Spleen (tissue), 11 donors: ENCODE measurements at regions not wholly inside any gene's neighbourhood (a gene's known extent, or its start where the extent isn't known, plus 50 kb on each side); places are given as distances from the start of the nearest gene placed in this dataset.
"Not testable (repeated sequence)": the region's sequence is repeated elsewhere in the genome, so short reads cannot be mapped to it uniquely, and the experiment has no call there.

ENCODE experiments used
- DNase-seq: peaks from one replicate; pipeline ENCODE4 v3.0.0-alpha.2; 2020
- H3K27ac ChIP-seq, 8 donors: fragments of 200-600 bp; sonication (generic) in 7 of 8; 1 replicate in 4 of 8; 2 replicates in 4 of 8; pipeline versions ENCODE4 v1.5.0 to v1.8.0; 2016 to 2021; ENCODE audit warnings: inconsistent platforms in 4 of 8, mild to moderate bottlenecking in 4 of 8, moderate library complexity in 1 of 8
- H3K27me3 ChIP-seq, 7 donors: fragments of 200-600 bp; sonication (generic) in 6 of 7; replicated peaks in 1 of 7; 1 replicate in 4 of 7; 2 replicates in 3 of 7; pipeline versions ENCODE4 v1.5.0 to v1.8.0; 2016 to 2021; ENCODE audit warnings: inconsistent platforms in 3 of 7, mild to moderate bottlenecking in 1 of 7
- H3K36me3 ChIP-seq, 6 donors: fragments of 200-600 bp; sonication (generic) in 5 of 6; 1 replicate in 4 of 6; 2 replicates in 2 of 6; pipeline versions ENCODE4 v1.5.0 to v1.8.0; 2016 to 2021; ENCODE audit warnings: inconsistent platforms in 2 of 6
- H3K4me1 ChIP-seq, 6 donors: fragments of 200-600 bp; sonication (generic) in 5 of 6; 1 replicate in 3 of 6; 2 replicates in 3 of 6; pipeline versions ENCODE4 v1.5.0 to v1.8.0; 2016 to 2021; ENCODE audit warnings: inconsistent platforms in 3 of 6
- H3K4me3 ChIP-seq, 8 donors: fragments of 200-600 bp; sonication (generic) in 7 of 8; 1 replicate in 4 of 8; 2 replicates in 4 of 8; pipeline versions ENCODE4 v1.5.0 to v1.8.0; 2016 to 2021; ENCODE audit warnings: inconsistent platforms in 4 of 8, mild to moderate bottlenecking in 4 of 8, moderate library complexity in 2 of 8
- H3K9me3 ChIP-seq, 8 donors: fragments of 200-600 bp; sonication (generic) in 7 of 8; 1 replicate in 4 of 8; 2 replicates in 4 of 8; pipeline versions ENCODE4 v1.5.0 to v1.8.0; 2016 to 2021; ENCODE audit warnings: inconsistent platforms in 4 of 8
- POLR2A ChIP-seq, 3 donors: fragments of 450-650 bp; IDR thresholded peaks; one replicate each; pipeline ENCODE4 v1.5.1; 2017; ENCODE audit warnings: antibody characterized with exemption in 3 of 3, mild to moderate bottlenecking in 1 of 3
- POLR2AphosphoS5 ChIP-seq, 3 donors: sonication (generic); formaldehyde crosslinking; IDR thresholded peaks; one replicate each; pipeline ENCODE4 v1.5.1; 2017; ENCODE audit warnings: antibody characterized with exemption in 3 of 3
- WGBS, 5 donors: extraction: QIAGEN DNeasy Blood & Tissue Kit in 3 of 5; methylation state at CpG; one replicate each; pipeline versions ENCODE4 v1.1.5 to v1.1.7; 2013 to 2018; 5-methylcytosine and 5-hydroxymethylcytosine counted together
- intact Hi-C: fragments of 100-400 bp; cut with DNase I; formaldehyde crosslinking; loops from one replicate; pipeline ENCODE4 v1.15.0; 2023; ENCODE audit warnings: low total_unique reads
- TF ChIP-seq, protein P1 (sequence below), 11 experiments: fragments of 200-600 bp in 7 of 11; fragments of 450-650 bp in 4 of 11; sonication (generic) in 4 of 11; IDR thresholded peaks in 8 of 11; conservative IDR thresholded peaks in 3 of 11; 1 replicate in 7 of 11; 2 replicates in 4 of 11; pipeline versions ENCODE4 v1.4.0 to v1.8.0; 2016 to 2021; ENCODE audit warnings: antibody characterized with exemption in 11 of 11, inconsistent platforms in 4 of 11, mild to moderate bottlenecking in 1 of 11
- donor health status: healthy with polysubstance abuse.
- donor health status: DM: no; HTN: no; CAD: no; lungs with moderate emphysema.
- donor health status: DM: no; HTN: no; CAD: no.
- donor health status: Bipolar disorder and iron deficiency.
- donor health status: healthy.
- donor health status: DM: no; HTN: no; CAD: no.
- donor health status: DM: yes; HTN: yes; CAD: no.

DNA sequence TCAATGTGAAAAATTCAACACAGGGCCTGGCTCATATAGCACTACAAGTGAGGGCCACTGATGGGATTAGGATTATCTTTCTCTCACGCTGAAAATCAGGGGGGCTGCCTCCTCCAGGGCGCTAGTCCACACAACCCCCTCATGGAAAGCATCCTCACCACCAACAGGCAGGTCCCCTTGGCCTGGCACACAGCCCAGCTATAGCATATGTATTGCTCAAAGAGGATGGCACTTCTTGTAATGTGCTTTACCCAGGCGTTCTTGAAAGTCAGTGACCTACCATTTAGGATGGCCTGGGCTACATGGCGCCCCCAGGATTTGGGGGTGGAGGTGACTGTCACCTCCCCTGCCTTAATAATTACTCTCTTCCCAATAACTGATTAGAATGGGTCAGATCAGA lies 71.0 kb upstream of the LSM6 start:
- peak overlapping the region in 6 of 8 donors; percentile 51 to 88 (median 84) for H3K27ac ChIP-seq
- peaks cover 0 to 3% (median 0%) of the 10 kb centered on the region in 8 donors for H3K9me3 ChIP-seq
- H3K4me3 ChIP-seq = no peak overlapping the region
- no peak for DNase-seq
- H3K27me3 ChIP-seq = no peaks in the 10 kb centered on the region
- peaks cover 0 to 28% (median 0%) of the 10 kb centered on the region in 6 donors for H3K4me1 ChIP-seq
- no peaks in the 10 kb centered on the region for H3K36me3 ChIP-seq
- intact Hi-C loops = no loop called here
- WGBS, 5 donors = 65 to 88% (median 78%) methylated on average over 4 of the region's 4 CpGs
- TF ChIP-seq, protein P1, sequence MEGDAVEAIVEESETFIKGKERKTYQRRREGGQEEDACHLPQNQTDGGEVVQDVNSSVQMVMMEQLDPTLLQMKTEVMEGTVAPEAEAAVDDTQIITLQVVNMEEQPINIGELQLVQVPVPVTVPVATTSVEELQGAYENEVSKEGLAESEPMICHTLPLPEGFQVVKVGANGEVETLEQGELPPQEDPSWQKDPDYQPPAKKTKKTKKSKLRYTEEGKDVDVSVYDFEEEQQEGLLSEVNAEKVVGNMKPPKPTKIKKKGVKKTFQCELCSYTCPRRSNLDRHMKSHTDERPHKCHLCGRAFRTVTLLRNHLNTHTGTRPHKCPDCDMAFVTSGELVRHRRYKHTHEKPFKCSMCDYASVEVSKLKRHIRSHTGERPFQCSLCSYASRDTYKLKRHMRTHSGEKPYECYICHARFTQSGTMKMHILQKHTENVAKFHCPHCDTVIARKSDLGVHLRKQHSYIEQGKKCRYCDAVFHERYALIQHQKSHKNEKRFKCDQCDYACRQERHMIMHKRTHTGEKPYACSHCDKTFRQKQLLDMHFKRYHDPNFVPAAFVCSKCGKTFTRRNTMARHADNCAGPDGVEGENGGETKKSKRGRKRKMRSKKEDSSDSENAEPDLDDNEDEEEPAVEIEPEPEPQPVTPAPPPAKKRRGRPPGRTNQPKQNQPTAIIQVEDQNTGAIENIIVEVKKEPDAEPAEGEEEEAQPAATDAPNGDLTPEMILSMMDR (IDR thresholded peaks at IDR 0.05 in 8 of 11, conservative IDR thresholded peaks at IDR 0.05 in 3 of 11) = no peak
- no peak for TF ChIP-seq POLR2AphosphoS5 (IDR thresholded peaks at IDR 0.05)
- no peak for TF ChIP-seq POLR2A (IDR thresholded peaks at IDR 0.05)

DNA sequence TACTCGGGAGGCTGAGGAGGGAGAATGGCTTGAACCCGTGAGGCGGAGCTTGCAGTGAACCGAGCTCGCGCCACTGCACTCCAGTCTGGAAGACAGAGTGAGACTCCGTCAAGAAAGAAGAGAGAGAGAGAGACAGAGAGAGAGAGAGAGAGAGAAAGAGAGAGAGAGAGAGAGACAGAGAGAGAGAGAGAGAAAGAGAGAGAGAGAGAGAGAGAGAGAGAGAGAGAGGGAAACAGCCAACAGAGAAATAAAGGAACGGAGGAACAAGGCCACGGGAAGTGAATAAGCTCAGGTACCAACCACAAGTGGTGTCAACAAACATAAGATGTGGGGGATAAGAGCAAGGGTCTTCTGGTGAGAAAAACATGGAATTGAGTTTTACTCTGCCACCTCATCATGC lies 71.5 kb upstream of the LSM6 start:
- WGBS, 5 donors = 83 to 93% (median 89%) methylated on average over 9 of the region's 9 CpGs
- DNase-seq, H3K27me3 ChIP-seq, H3K36me3 ChIP-seq, H3K4me3 ChIP-seq, H3K9me3 ChIP-seq, intact Hi-C loops: not testable (repeated sequence)
- H3K27ac ChIP-seq = peak overlapping the region in 4 of 8 donors; percentile 81 to 88 (median 87)
- peaks cover 0 to 23% (median 0%) of the 10 kb centered on the region in 6 donors for H3K4me1 ChIP-seq

DNA sequence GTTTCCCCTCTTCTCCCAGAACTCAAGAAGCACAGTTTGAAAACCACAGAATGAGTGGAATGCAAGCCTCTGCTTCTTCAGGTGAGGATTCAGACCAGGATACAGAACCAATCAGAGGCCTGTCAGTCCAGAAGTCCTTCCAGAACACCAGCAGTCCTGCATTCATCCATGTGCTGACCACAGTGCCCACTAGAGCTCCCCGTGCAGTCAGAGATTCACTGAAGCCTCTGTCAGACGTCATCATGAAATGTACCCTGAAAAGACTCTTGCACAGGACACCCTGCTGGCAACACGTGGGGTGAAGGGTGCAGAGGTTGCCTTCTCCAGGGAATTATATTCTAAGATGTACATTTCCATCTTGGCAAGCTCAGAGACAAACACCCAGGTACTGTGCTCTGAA lies 75.9 kb upstream of the LSM6 start:
- Histone ChIP-seq H3K9me3 (peaks cover 0 to 3% (median 0%) of the 10 kb centered on the region in 8 donors), H3K27me3 (no peaks in the 10 kb centered on the region), H3K4me1 (peaks cover 0 to 5% (median 0%) of the 10 kb centered on the region in 6 donors), H3K36me3 (no peaks in the 10 kb centered on the region), H3K27ac (no peak overlapping the region), H3K4me3 (no peak overlapping the region)
- 71 to 82% (median 73%) methylated on average over 3 of the region's 3 CpGs for WGBS, 5 donors
- intact Hi-C loops = no loop called here
- DNase-seq = no peak
- TF ChIP-seq, protein P1 (IDR thresholded peaks at IDR 0.05 in 8 of 11, conservative IDR thresholded peaks at IDR 0.05 in 3 of 11) = no peak
- TF ChIP-seq POLR2A (IDR thresholded peaks at IDR 0.05) (no peak), POLR2AphosphoS5 (IDR thresholded peaks at IDR 0.05) (no peak)

DNA sequence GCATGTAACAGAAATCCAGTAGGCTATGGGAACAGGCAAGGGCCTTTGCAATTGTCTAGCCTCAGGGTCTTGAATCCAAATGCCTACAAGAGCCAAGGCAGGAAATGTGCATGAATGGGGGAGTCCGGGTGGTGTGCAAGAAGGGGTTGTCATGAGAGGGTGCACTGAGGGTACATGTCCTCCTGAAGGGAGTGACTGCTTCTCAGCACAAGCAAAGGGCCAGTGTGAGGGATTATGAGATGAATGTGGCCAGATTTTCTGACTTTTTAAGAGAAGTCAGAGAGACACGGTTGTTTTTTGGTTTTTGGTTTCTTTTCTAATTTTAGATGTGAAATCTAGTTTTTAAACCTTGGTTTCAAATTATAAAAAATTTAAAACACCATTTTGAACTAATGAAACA lies 76.5 kb upstream of the LSM6 start:
- Histone ChIP-seq H3K4me1 (peaks cover 0 to 4% (median 0%) of the 10 kb centered on the region in 6 donors), H3K27ac (no peak overlapping the region), H3K9me3 (peaks cover 0 to 3% (median 0%) of the 10 kb centered on the region in 8 donors), H3K4me3 (no peak overlapping the region), H3K36me3 (no peaks in the 10 kb centered on the region), H3K27me3 (no peaks in the 10 kb centered on the region)
- intact Hi-C loops = no loop called here
- 66 to 78% (median 73%) methylated on average over 2 of the region's 2 CpGs for WGBS, 5 donors
- TF ChIP-seq, protein P1 (IDR thresholded peaks at IDR 0.05 in 8 of 11, conservative IDR thresholded peaks at IDR 0.05 in 3 of 11) = no peak
- no peak for TF ChIP-seq POLR2A (IDR thresholded peaks at IDR 0.05)
- TF ChIP-seq POLR2AphosphoS5 (IDR thresholded peaks at IDR 0.05) = no peak
- no peak for DNase-seq

DNA sequence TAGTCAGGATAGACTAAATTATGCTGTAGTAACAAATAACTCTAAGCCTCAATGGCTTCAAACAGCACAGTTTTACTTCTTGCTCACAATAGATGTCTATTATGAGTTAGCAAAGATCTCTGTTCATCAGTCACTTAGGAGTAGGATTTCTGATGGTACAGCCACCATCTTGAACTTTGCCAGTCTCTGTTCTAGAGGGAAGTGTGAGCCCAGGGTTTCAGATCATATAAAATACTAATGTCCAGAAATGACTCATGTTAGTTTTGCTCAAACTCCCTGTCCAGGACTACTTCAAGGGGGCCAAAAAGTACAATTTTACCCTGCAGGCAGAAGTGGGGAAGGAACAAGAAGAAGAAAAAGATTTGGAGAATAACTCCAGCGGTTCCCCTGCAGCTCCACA lies 77.1 kb upstream of the LSM6 start:
- Histone ChIP-seq H3K27me3 (no peaks in the 10 kb centered on the region), H3K36me3 (no peaks in the 10 kb centered on the region), H3K9me3 (peaks cover 0 to 3% (median 0%) of the 10 kb centered on the region in 8 donors), H3K27ac (no peak overlapping the region), H3K4me3 (no peak overlapping the region), H3K4me1 (peaks cover 0 to 4% (median 0%) of the 10 kb centered on the region in 6 donors)
- DNase-seq = no peak
- TF ChIP-seq, protein P1 (IDR thresholded peaks at IDR 0.05 in 8 of 11, conservative IDR thresholded peaks at IDR 0.05 in 3 of 11) = no peak
- intact Hi-C loops = no loop called here
- 90 to 100% (median 96%) methylated on average over 1 of the region's 1 CpG for WGBS, 5 donors
